ENCODE measurements at regions not wholly inside any gene's neighbourhood (a gene's known extent, or its start where the extent isn't known, plus 50 kb on each side); places are given as distances from the start of the nearest gene placed in this dataset.

DNA sequence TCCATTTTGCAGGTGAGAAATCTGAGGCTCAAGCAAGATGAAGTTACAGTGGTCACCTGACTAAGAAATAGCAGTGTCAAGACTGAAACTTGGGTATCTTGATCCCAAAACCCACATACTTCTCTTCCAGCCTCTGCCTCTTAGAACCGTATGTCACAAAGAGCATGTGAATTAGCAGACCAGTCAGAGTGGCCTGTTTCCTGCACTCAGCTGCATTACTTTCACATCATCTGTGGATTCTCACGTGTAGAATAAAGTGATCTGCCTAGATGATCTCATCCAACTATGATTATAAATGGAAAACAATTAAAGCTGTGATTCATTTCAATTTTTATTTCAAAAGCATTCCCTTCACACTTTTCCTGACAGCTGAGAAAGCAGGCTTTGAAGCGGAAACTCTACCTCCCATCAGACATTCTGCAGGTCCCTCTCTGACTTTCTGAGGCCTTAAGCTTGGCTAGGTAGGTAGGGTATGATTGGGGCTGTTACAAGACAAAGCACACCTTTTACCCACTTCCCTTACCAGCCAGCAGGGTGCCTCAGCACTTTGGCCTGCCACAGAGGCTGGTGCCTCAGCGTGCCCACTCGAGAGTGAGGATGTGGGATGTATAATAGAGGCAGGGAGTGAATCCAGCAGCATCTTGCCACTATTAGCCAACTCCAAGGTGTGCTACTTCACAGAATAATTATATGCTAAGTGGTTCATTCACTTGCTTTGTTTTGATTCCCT is 70.2 kb upstream of the PDE1C start:
- DNase-seq: no peak

DNA sequence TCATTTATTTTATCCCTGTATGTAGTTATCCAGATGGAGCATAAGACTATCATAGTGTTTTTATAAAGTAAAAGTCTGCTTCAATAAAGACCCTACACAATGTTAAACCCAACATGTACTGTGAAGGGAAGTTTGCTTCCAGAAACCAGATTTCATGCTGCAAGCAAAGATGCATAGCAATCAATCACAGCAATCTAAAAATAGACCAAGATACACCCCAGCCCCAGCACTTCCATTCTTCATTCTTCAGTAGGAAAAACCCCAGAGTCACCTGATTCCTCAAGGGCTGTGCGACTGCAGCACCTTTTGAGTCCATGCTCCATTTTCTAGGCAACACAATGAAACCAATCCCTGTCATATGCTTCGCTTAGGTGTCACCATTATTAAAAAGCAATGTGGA is 66.9 kb upstream of the PDE1C start:
- no peak for DNase-seq

DNA sequence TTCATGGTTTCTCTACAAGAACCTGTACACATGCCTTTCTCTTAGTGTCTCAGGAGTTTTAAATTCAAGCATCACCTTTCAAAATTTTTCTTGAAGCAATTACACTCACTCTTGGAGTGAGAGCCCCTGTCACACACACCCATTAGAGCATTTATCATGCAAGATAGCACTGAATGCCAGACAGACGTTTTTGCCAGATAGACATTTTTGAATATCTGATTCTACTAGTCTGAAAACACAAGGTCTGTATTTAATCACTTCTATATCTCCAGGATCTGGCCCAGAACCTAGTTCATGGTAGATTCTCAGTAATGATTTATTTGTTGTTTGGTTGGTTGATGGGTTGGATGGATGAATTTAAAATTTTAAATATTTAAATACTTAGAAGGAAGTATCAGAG is 60.9 kb upstream of the PDE1C start:
- DNase-seq: no peak

DNA sequence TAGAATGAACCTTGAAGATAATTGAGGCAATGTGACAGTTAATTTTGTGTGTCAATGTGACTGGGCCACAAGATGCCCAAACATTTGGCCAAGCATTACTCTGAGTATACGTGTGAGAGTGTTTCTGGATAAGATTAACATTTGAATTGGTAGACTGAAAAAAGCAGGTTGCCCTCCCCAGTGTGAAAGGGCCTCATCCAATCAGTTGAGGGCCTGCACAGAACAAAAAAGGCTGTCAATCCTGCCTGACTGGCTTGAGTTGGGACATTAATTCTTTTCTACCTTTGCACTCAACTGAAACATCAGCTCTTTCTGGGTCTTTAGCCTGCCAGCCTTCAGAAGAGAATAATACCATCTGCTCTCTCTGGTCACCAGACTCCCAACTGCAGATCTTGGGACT is 56.6 kb upstream of the PDE1C start:
- DNase-seq: no peak

All from hematopoietic multipotent progenitor cell treated with erythropoietin and hydrocortisone succinate and interleukin-3 and kit ligand, for 8 days (in vitro differentiated cells).